IMR-90 (cell line): ENCODE measurements at regions not wholly inside any gene's neighbourhood (a gene's known extent, or its start where the extent isn't known, plus 50 kb on each side); places are given as distances from the start of the nearest gene placed in this dataset.

Source experiments
- ATAC-seq: fragments of 200-7000 bp; cut with Tn5 transposase; 2 replicates; pipeline ENCODE4 v1.9.1; 2020; ENCODE audit warnings: low read depth, mild to moderate bottlenecking, moderate library complexity
- BruUV-seq: library from RNA; stranded (reverse); fragments of 400-500 nt; replicated peaks from 2 replicates; lab custom pipeline; 2021; lab: Mats Ljungman, UMichigan
- CTCF ChIA-PET: fragments of 300-600 bp; formaldehyde crosslinking; extraction: SDS; loops from one replicate; lab custom pipeline; 2021; ENCODE audit warnings: antibody characterized with exemption; lab: Yijun Ruan, JAX
- POLR2A ChIA-PET: fragments of 300-600 bp; sonication (Branson Sonifier 250); formaldehyde crosslinking; loops from one replicate; lab custom pipeline; 2022; ENCODE audit warnings: antibody characterized with exemption; ENCODE audit not compliant: unreplicated experiment; lab: Charles Lee
- DNase-seq: peaks from one replicate; pipeline ENCODE4 v3.0.0; 2013
- H2AFZ ChIP-seq: replicated peaks from 2 replicates; pipeline ENCODE3; 2013; ENCODE audit warnings: low read length, mild to moderate bottlenecking; ENCODE audit not compliant: poor library complexity
- H2AK5ac ChIP-seq: 2 replicates; pipeline ENCODE4 v1.6.1; 2013; ENCODE audit warnings: low read depth, low read length, inconsistent platforms
- H2AK9ac ChIP-seq: replicated peaks from 2 replicates; pipeline ENCODE3; 2013; ENCODE audit warnings: mild to moderate bottlenecking, low read depth, low read length, moderate library complexity; ENCODE audit not compliant: poor library complexity
- H2BK120ac ChIP-seq: 2 replicates; pipeline ENCODE4 v1.6.1; 2013; ENCODE audit warnings: low read depth, low read length, inconsistent platforms
- H2BK15ac ChIP-seq: 3 replicates; pipeline ENCODE4 v1.6.1; 2013; ENCODE audit warnings: low read depth, low read length, inconsistent platforms
- H2BK20ac ChIP-seq: 2 replicates; pipeline ENCODE4 v1.6.1; 2013; ENCODE audit warnings: low read depth, mild to moderate bottlenecking, inconsistent platforms, low read length, moderate library complexity
- H2BK5ac ChIP-seq: 2 replicates; pipeline ENCODE4 v1.6.1; 2013; ENCODE audit warnings: mild to moderate bottlenecking, low read depth, low read length, inconsistent platforms; ENCODE audit not compliant: poor library complexity, severe bottlenecking
- H3K14ac ChIP-seq: replicated peaks from 2 replicates; pipeline ENCODE4 v1.6.1; 2013; ENCODE audit warnings: low read depth, low read length, inconsistent platforms
- H3K18ac ChIP-seq: 2 replicates; pipeline ENCODE4 v1.6.1; 2013; ENCODE audit warnings: low read depth, low read length, control low read depth
- H3K23ac ChIP-seq: 2 replicates; pipeline ENCODE4 v1.6.1; 2013; ENCODE audit warnings: low read depth, low read length, inconsistent platforms
- H3K27ac ChIP-seq: 2 replicates; pipeline ENCODE4 v1.5.1; 2013; ENCODE audit warnings: mild to moderate bottlenecking, control low read depth, low read length; ENCODE audit not compliant: insufficient read depth
- H3K27me3 ChIP-seq: 2 replicates; pipeline ENCODE4 v1.6.1; 2013; ENCODE audit warnings: low read length; ENCODE audit not compliant: control insufficient read depth, insufficient read depth
- H3K36me3 ChIP-seq: 2 replicates; pipeline ENCODE4 v1.6.1; 2013; ENCODE audit warnings: low read length, mixed read lengths; ENCODE audit not compliant: control insufficient read depth, insufficient read depth
- H3K4ac ChIP-seq: 2 replicates; pipeline ENCODE4 v1.6.1; 2013; ENCODE audit warnings: low read depth, low read length, inconsistent platforms
- H3K4me1 ChIP-seq: 2 replicates; pipeline ENCODE4 v1.6.1; 2013; ENCODE audit warnings: low read length, mixed read lengths; ENCODE audit not compliant: control insufficient read depth, insufficient read depth
- H3K4me2 ChIP-seq: 2 replicates; pipeline ENCODE4 v1.6.1; 2013; ENCODE audit warnings: low read depth, mild to moderate bottlenecking, control low read depth, low read length, moderate library complexity
- H3K4me3 ChIP-seq: 2 replicates; pipeline ENCODE4 v1.5.1; 2013; ENCODE audit warnings: low read depth, mild to moderate bottlenecking, control low read depth, low read length, moderate library complexity; ENCODE audit not compliant: insufficient read depth
- H3K56ac ChIP-seq: 2 replicates; pipeline ENCODE4 v1.6.1; 2013; ENCODE audit warnings: low read length, inconsistent platforms; ENCODE audit not compliant: insufficient read depth; ENCODE audit errors: extremely low read depth
- H3K79me1 ChIP-seq, 2 experiments: 2 replicates each; pipeline ENCODE4 v1.6.1; 2013; ENCODE audit warnings: low read length in 2 of 2, inconsistent platforms in 1 of 2, low read depth in 1 of 2
- H3K9ac ChIP-seq: 2 replicates; pipeline ENCODE4 v1.6.1; 2013; ENCODE audit warnings: low read depth, low read length, control low read depth
- H3K9me1 ChIP-seq: 2 replicates; pipeline ENCODE4 v1.6.1; 2013; ENCODE audit warnings: low read length, inconsistent platforms; ENCODE audit not compliant: insufficient read depth
- H3K9me3 ChIP-seq: 2 replicates; pipeline ENCODE4 v1.6.1; 2013; ENCODE audit warnings: low read length; ENCODE audit not compliant: control insufficient read depth, insufficient read depth
- H4K20me1 ChIP-seq: 2 replicates; pipeline ENCODE4 v1.6.1; 2013; ENCODE audit warnings: low read length, inconsistent platforms; ENCODE audit not compliant: insufficient read depth
- H4K5ac ChIP-seq: 2 replicates; pipeline ENCODE4 v1.6.1; 2013; ENCODE audit warnings: mild to moderate bottlenecking, low read depth, low read length, control low read depth
- H4K8ac ChIP-seq, 2 experiments: 2 replicates each; pipeline ENCODE4 v1.6.1; 2013; ENCODE audit warnings: low read depth in 2 of 2, low read length in 2 of 2, control low read depth in 1 of 2, inconsistent platforms in 1 of 2
- H4K91ac ChIP-seq: 2 replicates; pipeline ENCODE4 v1.6.1; 2013; ENCODE audit warnings: low read depth, low read length, inconsistent platforms; ENCODE audit not compliant: insufficient read depth
- FOS ChIP-seq: fragments of 150-350 bp; IDR thresholded peaks from 2 replicates; pipeline ENCODE4 v1.6.1; 2016; ENCODE audit warnings: low read depth, low read length
- WGBS, 2 experiments: methylation state at CpG; one replicate each; pipeline versions ENCODE4 v1.1.5 to v1.1.7; 2013; ENCODE audit warnings: missing lambda C conversion rate in 2 of 2; ENCODE audit not compliant: insufficient read length in 1 of 2; ENCODE audit errors: extremely low coverage in 2 of 2; 5-methylcytosine and 5-hydroxymethylcytosine counted together
- dilution Hi-C: fragments of 300-500 bp; cut with HindIII; formaldehyde crosslinking; loops from one replicate; pipeline ENCODE4 v1.14.3; 2018; ENCODE audit warnings: low sequenced_read_pairs; ENCODE audit not compliant: unreplicated experiment
- in situ Hi-C: fragments of 300-500 bp; cut with MboI; formaldehyde crosslinking; loops from 3 replicates; pipeline ENCODE4 v1.14.3; 2019; ENCODE audit warnings: low sequenced_read_pairs, inconsistent platforms, mixed read lengths
- intact Hi-C: fragments of 100-400 bp; cut with micrococcal nuclease; formaldehyde crosslinking; loops from 2 replicates; pipeline ENCODE4 v1.10.0; 2022

- Histone ChIP-seq H3K56ac (no peak overlapping the region), H3K4ac (no peak overlapping the region), H3K23ac (no peak overlapping the region), H3K9ac (no peak overlapping the region), H2BK20ac (no peak overlapping the region), H2BK15ac (no peak overlapping the region), H4K8ac (no peak overlapping the region), H3K9me3 (peaks cover 3% of the 10 kb centered on the region; the same call in 1 of the 2 replicates), H2AFZ (no peak overlapping the region), H4K91ac (no peak overlapping the region), H3K27me3 (no peaks in the 10 kb centered on the region), H2AK9ac (no peak overlapping the region), H3K4me1 (no peaks in the 10 kb centered on the region), H3K36me3 (no peaks in the 10 kb centered on the region), H3K4me2 (no peak overlapping the region), H3K9me1 (no peaks in the 10 kb centered on the region), H2BK120ac (no peak overlapping the region), H3K14ac (no peak overlapping the region), H3K27ac (no peak overlapping the region), H2BK5ac (no peak overlapping the region), H2AK5ac (no peak overlapping the region), H3K18ac (no peak overlapping the region), H3K79me1 (no peaks in the 10 kb centered on the region), H4K20me1 (no peaks in the 10 kb centered on the region), H3K4me3 (no peak overlapping the region), H4K5ac (no peak overlapping the region)
- no peak for ATAC-seq
- BruUV-seq = no TSS peak
- ChIA-PET POLR2A (no interaction called here), CTCF (no interaction called here)
- WGBS, 2 experiments = no CpG with 5 or more reads among the region's 1 CpG
- intact Hi-C loops (no loop called here), in situ Hi-C loops (no loop called here), dilution Hi-C loops (no loop called here)
- no peak for DNase-seq
- no peak for TF ChIP-seq FOS
Measured at GRCh38 chr1:29999595-29999994, 723.8 kb downstream of the MATN1 start.
